ENCODE measurements at regions not wholly inside any gene's neighbourhood (a gene's known extent, or its start where the extent isn't known, plus 50 kb on each side); places are given as distances from the start of the nearest gene placed in this dataset.

DNA sequence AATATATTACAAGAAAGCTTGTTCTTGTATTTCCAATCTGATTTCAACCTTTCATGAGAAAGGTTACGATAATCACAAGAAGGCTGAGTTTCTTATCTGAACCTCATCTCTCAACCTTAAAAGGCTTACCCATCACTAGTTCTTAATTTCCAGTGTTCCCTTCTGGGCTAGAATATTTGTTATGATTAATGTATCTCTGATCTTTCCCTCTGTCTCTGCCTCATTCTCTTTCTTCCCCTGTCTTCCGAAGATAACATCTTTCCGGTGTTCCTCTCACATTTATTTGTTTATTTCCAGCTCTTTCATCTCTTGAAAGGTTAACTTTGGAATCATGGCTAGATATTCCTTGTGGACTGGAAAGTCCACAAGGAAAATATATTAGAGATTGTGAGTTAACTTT is 255.9 kb downstream of the SLC6A15 start:
- Mint-ChIP-seq H3K36me3 (ENCODE audit: unreplicated experiment) (no peaks in the 10 kb centered on the region), H3K9me3 (ENCODE audit: unreplicated experiment) (no peaks in the 10 kb centered on the region), H3K4me1 (ENCODE audit: low read depth, unreplicated experiment) (peaks cover 4% of the 10 kb centered on the region), H3K27ac (ENCODE audit: unreplicated experiment) (no peak overlapping the region), H3K27me3 (ENCODE audit: unreplicated experiment) (no peaks in the 10 kb centered on the region), H3K4me3 (ENCODE audit: unreplicated experiment) (no peak overlapping the region)
- TF ChIP-seq, protein P1, sequence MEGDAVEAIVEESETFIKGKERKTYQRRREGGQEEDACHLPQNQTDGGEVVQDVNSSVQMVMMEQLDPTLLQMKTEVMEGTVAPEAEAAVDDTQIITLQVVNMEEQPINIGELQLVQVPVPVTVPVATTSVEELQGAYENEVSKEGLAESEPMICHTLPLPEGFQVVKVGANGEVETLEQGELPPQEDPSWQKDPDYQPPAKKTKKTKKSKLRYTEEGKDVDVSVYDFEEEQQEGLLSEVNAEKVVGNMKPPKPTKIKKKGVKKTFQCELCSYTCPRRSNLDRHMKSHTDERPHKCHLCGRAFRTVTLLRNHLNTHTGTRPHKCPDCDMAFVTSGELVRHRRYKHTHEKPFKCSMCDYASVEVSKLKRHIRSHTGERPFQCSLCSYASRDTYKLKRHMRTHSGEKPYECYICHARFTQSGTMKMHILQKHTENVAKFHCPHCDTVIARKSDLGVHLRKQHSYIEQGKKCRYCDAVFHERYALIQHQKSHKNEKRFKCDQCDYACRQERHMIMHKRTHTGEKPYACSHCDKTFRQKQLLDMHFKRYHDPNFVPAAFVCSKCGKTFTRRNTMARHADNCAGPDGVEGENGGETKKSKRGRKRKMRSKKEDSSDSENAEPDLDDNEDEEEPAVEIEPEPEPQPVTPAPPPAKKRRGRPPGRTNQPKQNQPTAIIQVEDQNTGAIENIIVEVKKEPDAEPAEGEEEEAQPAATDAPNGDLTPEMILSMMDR (IDR thresholded peaks at IDR 0.05; ENCODE audit: partially characterized antibody, unreplicated experiment): no peak
- DNase-seq: no peak

DNA sequence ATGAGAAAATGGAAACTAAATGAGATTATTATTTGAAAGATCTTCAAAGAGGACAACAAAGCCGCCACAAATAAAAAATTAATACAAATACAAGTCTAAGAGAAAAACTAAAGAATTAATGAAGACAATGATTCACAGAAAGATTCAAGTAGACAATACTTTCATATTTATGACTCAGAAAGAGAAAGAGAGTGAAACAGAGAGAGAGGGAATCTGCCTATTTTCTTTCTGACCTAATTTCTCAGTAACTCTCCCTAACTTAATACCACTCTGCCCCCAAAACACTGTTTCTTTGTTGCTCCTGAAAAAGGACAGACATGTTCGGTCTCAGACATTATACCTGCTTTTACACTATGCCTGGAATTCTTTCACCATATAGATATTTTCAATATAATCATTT is 259.1 kb downstream of the SLC6A15 start:
- H3K27ac Mint-ChIP-seq (ENCODE audit: unreplicated experiment): no peak overlapping the region
- H3K27me3 Mint-ChIP-seq (ENCODE audit: unreplicated experiment): no peaks in the 10 kb centered on the region
- TF ChIP-seq, protein P1 (IDR thresholded peaks at IDR 0.05; ENCODE audit: partially characterized antibody, unreplicated experiment): no peak
- no peaks in the 10 kb centered on the region for H3K4me1 Mint-ChIP-seq (ENCODE audit: low read depth, unreplicated experiment)
- H3K9me3 Mint-ChIP-seq (ENCODE audit: unreplicated experiment): peaks cover 2% of the 10 kb centered on the region
- DNase-seq: no peak
- no peaks in the 10 kb centered on the region for H3K36me3 Mint-ChIP-seq (ENCODE audit: unreplicated experiment)
- no peak overlapping the region for H3K4me3 Mint-ChIP-seq (ENCODE audit: unreplicated experiment)

DNA sequence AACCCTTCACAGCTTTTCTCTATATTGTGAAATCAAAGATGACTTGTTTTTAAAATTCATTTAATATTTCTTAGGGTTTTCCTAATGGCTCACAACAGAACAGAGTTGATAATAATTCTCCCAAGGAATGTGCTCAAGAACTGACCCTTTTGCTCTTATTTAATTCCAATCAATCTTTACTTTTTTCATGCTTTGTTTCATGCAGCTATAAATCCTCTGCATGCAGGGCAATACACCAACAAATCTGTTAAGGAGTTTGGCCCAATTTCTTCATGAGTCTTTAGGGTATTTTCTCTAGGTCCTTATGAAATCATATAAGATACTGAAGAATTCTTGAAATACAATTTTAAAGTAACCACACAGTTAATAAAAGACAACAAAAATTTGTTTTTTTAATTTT is 264.2 kb downstream of the SLC6A15 start:
- H3K36me3 Mint-ChIP-seq (ENCODE audit: unreplicated experiment): no peaks in the 10 kb centered on the region
- H3K9me3 Mint-ChIP-seq (ENCODE audit: unreplicated experiment): peaks cover 2% of the 10 kb centered on the region
- no peaks in the 10 kb centered on the region for H3K27me3 Mint-ChIP-seq (ENCODE audit: unreplicated experiment)
- H3K27ac Mint-ChIP-seq (ENCODE audit: unreplicated experiment): no peak overlapping the region
- TF ChIP-seq, protein P1 (IDR thresholded peaks at IDR 0.05; ENCODE audit: partially characterized antibody, unreplicated experiment): no peak
- H3K4me1 Mint-ChIP-seq (ENCODE audit: low read depth, unreplicated experiment): no peaks in the 10 kb centered on the region
- no peak overlapping the region for H3K4me3 Mint-ChIP-seq (ENCODE audit: unreplicated experiment)
- no peak for DNase-seq

DNA sequence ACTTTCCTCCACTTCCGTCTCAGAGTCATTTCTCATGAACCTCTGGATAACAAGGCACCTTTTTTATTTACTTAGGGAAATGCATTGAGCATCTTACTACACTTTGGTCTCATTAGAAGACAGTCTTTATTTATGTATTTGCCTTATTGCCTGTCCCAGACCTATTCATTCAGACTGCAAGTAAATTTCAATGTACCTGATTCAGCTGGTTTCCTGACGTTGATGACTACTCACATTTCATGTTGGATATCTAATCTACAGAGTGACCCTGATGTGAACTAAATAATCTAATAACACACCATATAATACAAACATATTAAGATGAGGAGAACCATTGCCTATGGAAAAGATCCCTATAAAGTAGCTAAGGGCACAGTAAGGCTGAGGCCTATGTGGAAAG is 267.7 kb downstream of the SLC6A15 start:
- Mint-ChIP-seq H3K9me3 (ENCODE audit: unreplicated experiment) (peaks cover 2% of the 10 kb centered on the region), H3K4me3 (ENCODE audit: unreplicated experiment) (no peak overlapping the region), H3K27ac (ENCODE audit: unreplicated experiment) (no peak overlapping the region), H3K4me1 (ENCODE audit: low read depth, unreplicated experiment) (peaks cover 8% of the 10 kb centered on the region), H3K27me3 (ENCODE audit: unreplicated experiment) (no peaks in the 10 kb centered on the region), H3K36me3 (ENCODE audit: unreplicated experiment) (no peaks in the 10 kb centered on the region)
- no peak for DNase-seq
- TF ChIP-seq, protein P1 (IDR thresholded peaks at IDR 0.05; ENCODE audit: partially characterized antibody, unreplicated experiment): no peak

DNA sequence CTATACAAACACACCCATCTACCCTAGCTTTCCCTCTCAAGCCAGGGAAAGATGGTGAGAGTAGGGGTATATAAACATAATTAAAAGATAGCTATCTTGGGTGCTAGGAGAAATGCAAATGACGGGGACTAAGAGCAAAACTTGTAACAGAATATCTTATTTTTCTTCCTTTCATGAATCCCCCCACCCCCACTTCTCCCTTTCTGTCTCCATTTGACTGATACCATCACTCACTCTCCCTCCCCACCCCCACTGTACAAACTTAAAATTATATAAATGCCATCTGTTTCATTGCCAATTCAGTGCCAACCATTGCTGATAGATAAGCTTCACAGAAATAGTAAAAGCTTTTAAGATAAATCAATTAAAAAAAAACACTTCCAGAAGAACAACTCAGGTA is 268.6 kb downstream of the SLC6A15 start:
- Mint-ChIP-seq H3K4me1 (ENCODE audit: low read depth, unreplicated experiment) (peaks cover 8% of the 10 kb centered on the region), H3K27ac (ENCODE audit: unreplicated experiment) (no peak overlapping the region), H3K27me3 (ENCODE audit: unreplicated experiment) (no peaks in the 10 kb centered on the region), H3K36me3 (ENCODE audit: unreplicated experiment) (no peaks in the 10 kb centered on the region), H3K9me3 (ENCODE audit: unreplicated experiment) (peaks cover 1% of the 10 kb centered on the region), H3K4me3 (ENCODE audit: unreplicated experiment) (no peak overlapping the region)
- TF ChIP-seq, protein P1 (IDR thresholded peaks at IDR 0.05; ENCODE audit: partially characterized antibody, unreplicated experiment): no peak
- DNase-seq: no peak

Data from glutamatergic neuron (in vitro differentiated cells).